ENCODE measurements at regions not wholly inside any gene's neighbourhood (a gene's known extent, or its start where the extent isn't known, plus 50 kb on each side); places are given as distances from the start of the nearest gene placed in this dataset.

DNA sequence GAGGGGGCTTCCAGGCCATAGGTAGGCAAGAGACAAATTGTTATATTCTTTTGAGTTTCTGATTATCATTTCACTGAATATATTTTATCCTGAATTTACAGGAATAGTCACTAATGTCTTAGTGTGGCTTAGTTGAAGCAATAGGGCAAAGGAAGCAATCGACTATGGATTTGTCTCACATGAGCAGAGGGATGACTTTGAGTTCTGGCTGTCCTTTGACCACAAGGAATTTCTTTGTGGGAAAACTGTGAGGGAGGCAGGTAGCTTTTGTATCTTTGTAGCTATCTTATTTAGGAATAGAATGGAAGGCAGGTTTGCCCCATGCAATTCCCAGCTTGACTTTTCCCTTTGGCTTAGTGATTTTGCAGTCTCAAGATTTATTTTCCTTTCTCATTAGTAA is 207.3 kb upstream of the ANXA10 start:
- TF ChIP-seq POLR2A (IDR thresholded peaks at IDR 0.05; ENCODE audit: low read length) (no peak), GATA1 (IDR thresholded peaks at IDR 0.05; ENCODE audit: low read depth, low read length) (no peak)

Measured in erythroblast (primary cell).